IPS-18c (cell line): ENCODE measurements at regions not wholly inside any gene's neighbourhood (a gene's known extent, or its start where the extent isn't known, plus 50 kb on each side); places are given as distances from the start of the nearest gene placed in this dataset.

Experiments
- H3K4me3 ChIP-seq: 2 replicates; pipeline ENCODE4 v1.7.0; 2013; ENCODE audit warnings: low read depth, mild to moderate bottlenecking, low read length, moderate library complexity; ENCODE audit not compliant: insufficient read depth
- H3K9me3 ChIP-seq: one replicate; pipeline ENCODE4 v1.6.1; 2013; ENCODE audit warnings: mild to moderate bottlenecking, low read length, moderate library complexity; ENCODE audit not compliant: control insufficient read depth, insufficient read depth

DNA sequence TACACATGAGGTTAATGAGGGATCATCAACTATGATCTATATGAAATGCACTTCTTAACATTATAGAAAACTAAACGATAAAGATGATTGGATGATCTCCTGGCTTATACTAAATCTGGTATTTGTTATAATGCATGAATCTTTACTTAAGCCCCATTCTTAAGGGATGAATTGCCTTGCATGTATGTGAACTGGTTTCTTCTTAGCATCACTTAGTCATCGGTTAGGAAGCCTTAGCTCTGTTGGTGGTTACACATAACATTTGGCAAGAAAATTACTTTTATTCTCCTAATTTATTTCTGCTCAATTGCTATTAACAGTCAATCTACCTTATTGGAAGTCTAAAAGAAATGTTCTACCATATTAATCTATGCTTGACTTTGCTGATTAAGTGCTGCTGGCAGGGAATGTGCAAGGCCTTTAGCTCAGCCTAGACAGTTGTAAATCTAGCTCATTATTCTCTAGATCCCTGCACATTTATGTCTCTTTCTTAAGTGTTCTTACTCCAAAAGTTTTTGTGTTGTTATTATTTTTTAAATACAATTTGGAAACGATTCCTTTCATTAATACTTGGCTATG is 356.0 kb downstream of the ZPLD1 start:
- no peak overlapping the region for H3K4me3 ChIP-seq
- H3K9me3 ChIP-seq: no peaks in the 10 kb centered on the region

DNA sequence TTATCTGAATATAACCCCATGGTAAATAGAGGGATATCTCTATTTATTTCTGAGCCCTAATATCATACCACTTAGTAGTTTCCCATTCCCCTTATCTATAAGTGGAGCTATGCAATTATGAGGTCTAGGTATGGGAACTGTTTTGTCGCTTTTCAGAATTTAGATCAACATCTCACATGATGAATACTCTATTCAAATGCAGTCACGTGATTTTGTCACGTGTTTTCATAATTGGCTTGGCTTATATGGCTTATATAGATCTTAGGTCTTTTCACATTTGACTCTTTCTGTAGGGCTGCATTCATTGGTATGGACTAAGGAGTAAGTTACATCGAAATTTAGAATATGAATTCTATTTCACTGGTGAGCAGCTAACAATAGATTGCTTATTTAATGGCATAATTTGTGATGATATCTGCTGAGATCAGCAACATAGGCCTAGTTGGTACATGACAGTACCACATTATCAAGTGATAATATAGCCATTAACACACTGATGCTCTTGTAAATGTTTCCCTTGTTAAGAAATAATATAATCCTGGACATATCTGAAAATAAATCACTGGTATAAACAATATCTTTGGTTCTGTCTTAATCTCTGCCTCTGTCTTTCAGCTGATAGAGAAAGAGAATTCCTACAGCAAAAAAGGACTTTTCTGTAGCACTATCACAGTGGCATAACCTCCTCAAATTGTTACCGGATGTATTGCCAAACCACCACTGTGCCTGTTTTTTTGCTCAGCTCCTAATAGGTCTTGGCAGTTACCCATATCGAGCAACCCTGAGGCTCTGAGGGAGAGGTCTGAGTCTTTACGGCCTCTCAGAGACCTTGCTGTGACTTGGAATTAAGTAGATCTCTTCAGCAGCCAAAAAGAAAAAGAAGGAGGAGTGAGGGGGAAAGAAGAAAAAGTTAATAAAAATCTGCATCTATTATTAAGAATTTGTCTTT is 357.1 kb downstream of the ZPLD1 start:
- H3K4me3 ChIP-seq: no peak overlapping the region
- no peaks in the 10 kb centered on the region for H3K9me3 ChIP-seq

DNA sequence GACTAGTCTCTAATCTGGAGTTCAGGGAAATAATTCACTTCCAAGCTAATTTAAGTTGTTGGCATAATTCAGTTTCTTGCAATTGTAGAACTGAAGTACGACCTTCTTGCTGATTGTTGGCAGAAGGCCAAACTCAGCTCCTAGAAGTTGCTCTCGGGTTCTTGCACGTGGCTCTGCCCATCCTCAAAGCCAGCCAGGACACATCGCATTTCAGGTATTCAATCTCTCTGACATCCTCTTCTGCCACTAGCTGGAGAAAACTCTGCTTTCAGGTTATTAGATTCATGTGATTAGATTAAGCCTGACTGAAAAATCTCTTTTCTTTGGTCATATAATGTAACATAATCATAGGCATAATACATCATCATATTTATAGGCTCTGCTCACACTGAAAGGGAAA is 362.0 kb downstream of the ZPLD1 start:
- no peak overlapping the region for H3K4me3 ChIP-seq
- H3K9me3 ChIP-seq: no peaks in the 10 kb centered on the region

DNA sequence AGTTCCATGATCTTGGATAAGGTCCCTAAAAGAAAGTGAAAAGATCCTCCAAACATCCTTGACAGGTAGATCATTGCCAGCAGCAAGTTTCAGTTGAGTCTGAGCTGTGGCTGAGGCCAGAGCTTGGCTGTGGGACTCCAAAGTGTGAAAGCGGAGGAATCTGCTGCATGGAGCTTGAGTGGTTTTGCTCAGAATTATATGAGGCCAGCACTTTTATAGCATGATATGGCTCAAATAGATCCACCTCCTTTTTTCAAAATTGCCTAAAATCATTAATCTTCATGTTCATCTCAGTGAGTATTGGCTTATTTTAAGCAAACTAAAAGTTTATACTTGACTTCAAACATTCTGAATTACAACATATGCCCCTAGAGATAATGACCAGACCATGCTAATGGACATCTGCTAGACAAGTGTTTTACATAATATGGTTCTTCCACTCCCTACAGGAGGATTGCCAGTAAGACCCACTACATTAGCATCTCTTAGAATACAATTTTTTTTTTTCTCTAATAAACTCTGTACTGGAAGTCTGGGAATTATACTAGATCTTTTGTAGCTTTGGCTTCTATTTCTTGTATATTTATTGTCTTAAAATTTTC is 368.1 kb downstream of the ZPLD1 start:
- no peak overlapping the region for H3K4me3 ChIP-seq
- H3K9me3 ChIP-seq: no peaks in the 10 kb centered on the region

DNA sequence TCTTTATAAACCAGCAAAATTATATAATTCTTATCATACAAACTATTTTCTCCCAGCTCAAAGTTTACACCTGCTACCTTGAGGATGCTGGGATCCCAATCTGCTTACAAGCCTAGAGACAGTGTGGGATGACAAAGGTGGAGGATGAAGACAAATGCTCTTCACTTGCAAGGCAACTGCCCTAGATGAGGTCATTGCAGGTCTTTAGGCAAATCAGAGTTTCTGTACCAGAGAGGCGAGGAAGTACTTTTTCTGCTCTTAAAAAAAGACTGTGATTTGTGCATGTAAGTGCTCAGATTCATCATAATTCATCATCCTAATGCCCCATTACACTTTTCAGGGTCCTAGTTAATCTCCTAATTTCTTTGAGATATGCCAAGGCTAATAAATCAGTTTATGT is 376.1 kb downstream of the ZPLD1 start:
- Histone ChIP-seq H3K4me3 (no peak overlapping the region), H3K9me3 (no peaks in the 10 kb centered on the region)

DNA sequence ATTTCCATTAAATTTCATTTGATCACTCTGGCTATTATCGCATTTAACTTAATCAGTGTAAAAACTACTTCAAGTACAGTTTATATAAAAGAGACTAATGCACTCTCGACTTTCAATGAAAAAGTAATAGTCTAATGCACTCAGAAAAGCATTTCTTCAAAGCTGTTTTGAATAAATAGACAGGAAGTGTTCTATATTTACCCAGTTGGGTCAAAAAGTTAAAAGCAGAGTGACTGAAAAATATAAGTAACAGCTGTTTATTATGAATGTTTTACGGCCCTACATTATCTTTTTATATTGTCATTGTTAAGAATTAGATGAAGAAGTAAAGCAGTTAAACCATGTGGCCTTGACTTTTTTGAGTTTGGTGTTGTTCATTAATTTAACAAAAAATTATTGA is 391.8 kb downstream of the ZPLD1 start:
- Histone ChIP-seq H3K9me3 (no peaks in the 10 kb centered on the region), H3K4me3 (no peak overlapping the region)

DNA sequence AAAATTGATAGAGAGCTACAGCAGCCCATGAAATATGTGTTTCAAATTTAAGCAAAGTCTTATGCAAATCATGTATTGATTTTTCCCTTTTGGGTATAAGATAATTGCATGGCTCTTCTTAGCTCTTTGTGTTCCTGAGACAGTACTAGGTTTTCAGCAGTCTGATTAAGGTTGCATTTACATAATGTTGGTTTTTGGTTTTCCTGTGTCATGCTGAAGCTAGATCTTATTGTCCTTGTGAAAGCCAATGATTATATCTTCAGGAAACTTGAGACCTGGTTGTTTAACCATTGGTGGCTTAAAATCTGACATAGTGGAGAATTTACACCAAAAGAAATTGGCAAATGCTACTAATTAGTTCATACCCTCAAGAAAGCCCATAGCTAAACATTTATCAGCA is 392.6 kb downstream of the ZPLD1 start:
- H3K9me3 ChIP-seq: no peaks in the 10 kb centered on the region
- no peak overlapping the region for H3K4me3 ChIP-seq

DNA sequence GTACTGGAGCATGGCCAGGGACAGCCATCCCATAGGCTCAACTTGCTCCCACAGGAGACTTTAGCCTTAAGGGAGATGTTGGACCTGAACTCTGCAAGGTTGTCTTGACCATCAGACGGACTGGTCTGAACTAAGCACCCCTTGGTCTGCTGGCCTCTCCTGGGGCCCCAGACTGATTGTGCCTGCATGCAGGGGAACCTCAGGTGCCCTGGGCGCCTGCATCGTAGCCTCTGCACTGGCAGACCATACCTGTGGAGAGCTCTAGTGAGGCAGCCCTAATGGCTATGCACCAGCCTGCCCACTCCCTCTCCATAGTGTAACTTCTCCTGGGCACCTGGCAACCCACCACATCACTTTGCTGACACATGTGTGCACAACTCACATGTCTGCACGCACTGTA is 395.6 kb downstream of the ZPLD1 start:
- H3K9me3 ChIP-seq: no peaks in the 10 kb centered on the region
- H3K4me3 ChIP-seq: no peak overlapping the region

DNA sequence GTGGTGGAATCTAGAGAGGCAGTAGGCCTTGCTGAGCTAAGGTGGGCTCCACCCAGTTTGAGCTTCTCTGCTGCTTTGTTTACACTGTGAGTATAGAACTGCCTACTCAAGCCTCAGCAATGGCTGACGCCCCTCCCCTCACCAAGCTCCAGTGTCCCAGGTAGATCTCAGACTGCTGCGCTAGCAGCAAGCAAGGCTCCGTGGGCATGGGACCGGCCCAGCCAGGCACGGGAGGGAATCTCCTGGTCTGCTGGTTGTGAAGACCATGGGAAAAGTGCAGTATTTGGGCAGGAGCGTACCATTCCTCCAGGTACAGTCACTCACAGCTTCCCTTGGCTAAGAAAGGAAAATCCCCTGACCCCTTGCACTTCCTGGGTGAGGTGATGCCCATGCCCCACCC is 407.1 kb downstream of the ZPLD1 start:
- no peaks in the 10 kb centered on the region for H3K9me3 ChIP-seq
- no peak overlapping the region for H3K4me3 ChIP-seq

DNA sequence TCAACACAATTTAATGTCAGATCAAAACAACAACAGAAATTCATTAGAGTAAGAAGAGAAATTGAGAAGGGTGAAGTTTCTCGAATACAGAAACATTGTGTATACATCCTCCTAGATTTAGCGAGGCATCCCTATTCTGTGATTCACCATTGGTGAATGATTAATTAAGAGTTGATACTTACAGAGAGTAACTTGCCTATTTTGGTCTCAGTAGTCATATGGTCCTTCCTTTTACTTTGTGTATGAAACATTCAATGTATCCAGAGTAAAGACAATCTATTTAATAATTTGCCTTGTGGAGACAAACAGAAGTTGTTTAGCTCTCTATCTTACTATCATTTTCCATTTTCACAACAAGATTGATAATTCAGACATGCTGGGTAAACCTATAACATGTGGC is 432.0 kb downstream of the ZPLD1 start:
- Histone ChIP-seq H3K9me3 (no peaks in the 10 kb centered on the region), H3K4me3 (no peak overlapping the region)

DNA sequence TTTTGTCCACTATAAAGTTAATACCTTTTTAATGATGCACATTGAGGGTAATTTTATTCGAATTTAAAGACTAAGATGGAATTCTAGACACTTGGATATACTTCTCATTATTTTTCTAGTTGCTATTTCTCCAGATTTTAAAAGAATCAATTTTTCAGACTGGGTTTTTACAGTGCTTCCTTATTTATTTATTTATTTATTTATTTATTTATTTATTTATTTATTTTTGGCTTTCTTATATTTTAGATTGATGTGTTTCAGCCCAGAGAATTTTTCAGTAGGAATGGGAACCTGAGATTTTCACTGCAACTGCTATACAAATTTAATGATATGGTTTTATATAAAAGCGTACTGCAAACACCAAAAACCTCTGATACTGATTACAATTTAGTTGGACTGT is 448.7 kb downstream of the ZPLD1 start:
- no peaks in the 10 kb centered on the region for H3K9me3 ChIP-seq

DNA sequence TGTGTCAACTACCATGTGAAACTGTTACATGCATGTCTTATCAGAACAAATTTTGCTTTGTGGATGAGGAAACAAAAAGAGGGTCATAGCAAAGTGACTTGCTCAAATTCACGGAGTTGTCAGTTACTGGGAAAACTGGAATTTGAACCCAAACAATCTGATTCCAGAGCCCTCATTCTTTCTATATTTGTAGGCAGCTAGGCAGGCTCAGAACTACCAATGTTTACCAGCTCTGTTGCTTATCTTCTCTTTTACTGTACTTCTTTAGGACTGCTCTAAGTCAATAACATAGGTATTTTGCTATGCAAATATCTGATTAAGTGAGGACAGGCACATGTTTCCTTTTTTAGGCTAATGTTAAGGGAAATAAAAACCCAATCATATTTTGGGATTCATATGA is 450.5 kb downstream of the ZPLD1 start:
- Histone ChIP-seq H3K9me3 (no peaks in the 10 kb centered on the region), H3K4me3 (no peak overlapping the region)

More for the DNA sequence above, 448.7 kb downstream of the ZPLD1 start:
- no peak overlapping the region for H3K4me3 ChIP-seq

DNA sequence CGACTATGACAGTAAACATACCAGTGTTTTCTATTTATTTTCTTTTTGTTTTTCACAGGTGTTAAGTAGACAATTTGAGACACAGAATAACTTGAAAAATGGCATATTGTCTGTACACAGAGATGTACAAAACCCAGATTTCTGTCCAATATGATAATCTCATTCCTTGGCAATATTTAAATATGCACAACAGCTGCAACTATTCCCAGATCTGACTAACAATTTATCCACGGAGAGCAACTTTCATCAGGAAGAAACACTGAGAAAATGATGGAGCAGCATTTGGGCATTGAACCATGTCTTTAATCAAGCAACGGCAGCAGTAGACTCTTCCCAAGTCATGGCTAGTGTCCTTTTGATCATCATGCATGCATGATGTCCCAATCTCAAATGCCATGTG is 452.6 kb downstream of the ZPLD1 start:
- no peak overlapping the region for H3K4me3 ChIP-seq

DNA sequence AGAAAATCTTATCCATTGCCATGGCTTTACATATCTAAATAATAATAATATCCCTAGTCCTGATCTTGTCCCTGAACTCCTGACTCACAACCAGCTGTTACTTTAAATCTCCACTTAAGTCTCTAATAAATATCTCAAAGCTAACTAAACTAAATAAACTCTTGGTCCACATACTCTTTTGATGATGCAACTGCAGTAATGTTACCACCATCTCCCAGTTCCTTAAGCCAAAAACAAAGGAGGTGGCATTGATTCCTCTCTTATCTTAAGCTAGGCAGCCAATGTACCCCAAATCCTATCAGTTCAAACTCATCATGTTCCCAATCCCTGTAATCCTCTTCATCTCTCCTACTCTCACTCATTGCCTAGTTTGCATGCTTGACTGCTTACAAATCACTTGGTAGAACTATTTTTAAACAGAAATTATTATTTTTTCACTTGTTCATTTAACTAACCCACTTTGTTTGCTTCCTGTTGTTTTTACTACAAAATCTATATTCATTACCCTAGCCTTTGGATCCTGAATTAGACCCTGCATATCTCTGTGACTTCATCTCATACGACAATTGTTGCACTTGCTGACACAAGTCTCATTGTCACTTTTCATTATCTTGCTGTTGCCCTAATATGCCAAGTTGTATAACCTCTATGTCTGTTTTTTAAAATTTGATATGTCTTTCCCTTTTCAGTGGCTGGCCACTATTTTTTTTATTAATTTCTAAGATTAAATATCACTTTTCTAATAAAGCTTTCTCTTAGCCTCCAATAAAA is 462.2 kb downstream of the ZPLD1 start:
- H3K9me3 ChIP-seq: no peaks in the 10 kb centered on the region

More for the DNA sequence above, 452.6 kb downstream of the ZPLD1 start:
- no peaks in the 10 kb centered on the region for H3K9me3 ChIP-seq

DNA sequence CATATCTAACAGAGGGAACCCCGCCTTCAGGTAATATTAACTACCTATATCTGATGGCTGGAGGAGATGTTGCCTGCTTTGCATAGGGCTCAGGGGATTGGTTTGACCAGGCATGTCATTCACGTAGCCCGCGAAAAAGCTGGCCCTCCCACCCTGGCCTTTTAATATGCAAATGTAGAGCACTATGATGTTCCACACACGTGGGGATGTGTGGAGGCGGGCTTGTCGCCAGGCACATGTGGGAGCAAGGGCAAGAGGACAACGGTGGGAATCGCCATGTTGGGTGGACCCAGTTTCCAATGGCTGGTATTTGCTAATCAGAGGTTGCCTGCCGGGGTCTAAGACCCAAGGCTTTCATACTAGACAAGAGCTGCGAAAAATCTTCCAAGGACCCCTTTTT is 469.8 kb downstream of the ZPLD1 start:
- no peaks in the 10 kb centered on the region for H3K9me3 ChIP-seq
- H3K4me3 ChIP-seq: no peak overlapping the region

More for the DNA sequence above, 462.2 kb downstream of the ZPLD1 start:
- no peak overlapping the region for H3K4me3 ChIP-seq

DNA sequence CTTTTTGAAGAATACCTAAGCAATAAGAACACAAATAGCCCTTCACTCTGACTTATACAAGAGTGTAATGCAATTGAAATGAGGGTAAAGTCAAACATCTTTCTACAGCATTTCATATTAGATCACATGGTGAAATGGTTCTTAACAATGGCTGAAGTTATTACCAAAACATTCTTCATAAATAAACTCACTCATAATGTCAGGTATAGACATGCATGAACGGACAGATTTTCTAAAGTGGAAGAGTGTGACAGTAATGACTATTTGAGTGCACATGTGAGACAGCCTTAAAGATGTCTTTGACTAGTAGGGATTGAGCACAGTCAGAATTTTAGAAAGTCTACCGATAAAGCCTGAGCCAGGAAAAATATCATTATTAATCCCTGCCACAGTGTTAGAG is 471.0 kb downstream of the ZPLD1 start:
- no peak overlapping the region for H3K4me3 ChIP-seq

DNA sequence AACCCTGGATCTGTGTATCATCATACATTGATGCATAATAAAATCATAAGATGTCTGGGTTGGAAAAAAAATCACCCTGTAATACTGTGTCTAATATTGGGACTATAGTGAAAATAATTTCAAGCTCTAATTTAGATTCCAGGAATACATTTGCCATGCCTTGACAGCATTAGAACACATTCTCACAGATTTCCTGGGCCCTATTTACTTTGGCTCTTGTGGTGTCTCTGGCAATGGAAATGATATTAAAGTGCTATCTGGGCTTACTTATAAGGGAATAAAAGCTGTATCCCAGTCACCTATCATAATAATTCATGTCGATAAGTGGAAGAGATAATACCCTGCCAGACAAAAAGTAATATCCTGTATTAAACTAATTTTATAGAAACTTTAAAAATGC is 472.0 kb downstream of the ZPLD1 start:
- no peak overlapping the region for H3K4me3 ChIP-seq
- no peaks in the 10 kb centered on the region for H3K9me3 ChIP-seq

More for the DNA sequence above, 471.0 kb downstream of the ZPLD1 start:
- H3K9me3 ChIP-seq: no peaks in the 10 kb centered on the region
